ENCODE measurements at regions not wholly inside any gene's neighbourhood (a gene's known extent, or its start where the extent isn't known, plus 50 kb on each side); places are given as distances from the start of the nearest gene placed in this dataset.
"Not testable (repeated sequence)": the region's sequence is repeated elsewhere in the genome, so short reads cannot be mapped to it uniquely, and the experiment has no call there.

- no peaks in the 10 kb centered on the region for H3K27me3 ChIP-seq
- H3K4me3 ChIP-seq = no peak overlapping the region
- 66 to 79% methylated on average over 4 of the region's 4 CpGs for WGBS, 2 donors
- no peaks in the 10 kb centered on the region for H3K36me3 ChIP-seq
- no peak for TF ChIP-seq CTCF (IDR thresholded peaks at IDR 0.05)
- DNase-seq = no peak
- no peaks in the 10 kb centered on the region for H3K4me1 ChIP-seq
- ATAC-seq = no peak
- intact Hi-C loops (cut with DNase I) = no loop called here
- H3K9me3 ChIP-seq = no peaks in the 10 kb centered on the region
- FAIRE-seq = no peak
- H3K27ac ChIP-seq = no peak overlapping the region
These were observed 217.6 kb upstream of the DMRTA1 start for GRCh38 chr9:22229069-22229468.

GRCh38 chr9:22231309-22231708 is 215.3 kb upstream of the DMRTA1 start:
- DNase-seq, H3K4me3 ChIP-seq, H3K36me3 ChIP-seq, ATAC-seq, H3K27me3 ChIP-seq, H3K27ac ChIP-seq, FAIRE-seq, H3K4me1 ChIP-seq, H3K9me3 ChIP-seq: not testable (repeated sequence)
- intact Hi-C loops (cut with DNase I) = loop anchor here in 2 of 3 donors (5.0 to 10.0 kb wide), 2 partner anchors 57 to 419 kb away; no protein-coding TSS in a partner anchor

GRCh38 chr9:22232971-22233370 is 213.7 kb upstream of the DMRTA1 start:
- Histone ChIP-seq H3K4me3 (no peak overlapping the region), H3K9me3 (no peaks in the 10 kb centered on the region), H3K27ac (no peak overlapping the region), H3K36me3 (no peaks in the 10 kb centered on the region), H3K27me3 (no peaks in the 10 kb centered on the region), H3K4me1 (no peaks in the 10 kb centered on the region)
- DNase-seq (no peak), ATAC-seq (no peak), FAIRE-seq (no peak)
- WGBS, 2 donors = 39 to 46% methylated on average over 1 of the region's 1 CpG
- TF ChIP-seq CTCF (IDR thresholded peaks at IDR 0.05) = no peak
- intact Hi-C loops (cut with DNase I) = loop anchor here in 2 of 3 donors (5.0 to 10.0 kb wide), 2 partner anchors 58 to 421 kb away; no protein-coding TSS in a partner anchor

GRCh38 chr9:22237497-22238363 is 208.9 kb upstream of the DMRTA1 start:
- TF ChIP-seq CTCF (IDR thresholded peaks at IDR 0.05) = no peak
- Histone ChIP-seq H3K27me3 (no peaks in the 10 kb centered on the region), H3K4me1 (no peaks in the 10 kb centered on the region), H3K4me3 (no peak overlapping the region), H3K27ac (no peak overlapping the region), H3K9me3 (no peaks in the 10 kb centered on the region), H3K36me3 (no peaks in the 10 kb centered on the region)
- ATAC-seq = peak in 3 of 4 donors; percentile 44 to 86 (median 80)
- 89% methylated on average over 3 of the region's 3 CpGs for WGBS, 2 donors
- FAIRE-seq = no peak
- intact Hi-C loops (cut with DNase I) = loop anchor here in 1 of 3 donors (10.0 kb wide), 1 partner anchor 63 kb away; no protein-coding TSS in a partner anchor
- DNase-seq = no peak

GRCh38 chr9:22238809-22239684 is 207.6 kb upstream of the DMRTA1 start:
- FAIRE-seq (peak; percentile 84), DNase-seq (no peak), ATAC-seq (peak; percentile 48 to 79 (median 76))
- peak in 2 of 4 donors; percentile 16 to 38 for TF ChIP-seq CTCF (IDR thresholded peaks at IDR 0.05)
- no peaks in the 10 kb centered on the region for H3K36me3 ChIP-seq
- no peaks in the 10 kb centered on the region for H3K9me3 ChIP-seq
- H3K27ac ChIP-seq = peak overlapping the region in 1 of 4 donors; percentile 17
- no peaks in the 10 kb centered on the region for H3K4me1 ChIP-seq
- intact Hi-C loops (cut with DNase I) = loop anchor here in 1 of 3 donors (10.0 kb wide), 1 partner anchor 64 kb away; no protein-coding TSS in a partner anchor
- no peaks in the 10 kb centered on the region for H3K27me3 ChIP-seq
- 10 to 16% methylated on average over 9 of the region's 9 CpGs for WGBS, 2 donors
- no peak overlapping the region for H3K4me3 ChIP-seq
